ENCODE measurements at regions not wholly inside any gene's neighbourhood (a gene's known extent, or its start where the extent isn't known, plus 50 kb on each side); places are given as distances from the start of the nearest gene placed in this dataset.
"Not testable (repeated sequence)": the region's sequence is repeated elsewhere in the genome, so short reads cannot be mapped to it uniquely, and the experiment has no call there.

- no peak for DNase-seq
These were observed 186.3 kb upstream of the INTU start for GRCh38 chr4:127446427-127446885.

- no peak for DNase-seq
These were observed 183.8 kb upstream of the INTU start for GRCh38 chr4:127448986-127449385.

- no peak for DNase-seq
These were observed 183.3 kb upstream of the INTU start for GRCh38 chr4:127449449-127449848.

- DNase-seq = no peak
These were observed 182.5 kb upstream of the INTU start for GRCh38 chr4:127450276-127450675.

GRCh38 chr4:127463883-127464282, 168.9 kb upstream of the INTU start:
- DNase-seq = no peak

- DNase-seq = no peak
These were observed 163.2 kb upstream of the INTU start for GRCh38 chr4:127469542-127469941.

GRCh38 chr4:127469959-127470809, 162.6 kb upstream of the INTU start:
- DNase-seq = no peak

GRCh38 chr4:127478271-127478670, 154.5 kb upstream of the INTU start:
- DNase-seq = not testable (repeated sequence)

- peak; percentile 0 for DNase-seq
These were observed 153.6 kb upstream of the INTU start for GRCh38 chr4:127479031-127479622.

- no peak for DNase-seq
These were observed 150.7 kb upstream of the INTU start for GRCh38 chr4:127482049-127482448.

GRCh38 chr4:127484117-127484516, 148.6 kb upstream of the INTU start:
- no peak for DNase-seq

- no peak for DNase-seq
These were observed 146.5 kb upstream of the INTU start for GRCh38 chr4:127486248-127486647.

- no peak for DNase-seq
These were observed 141.2 kb upstream of the INTU start for GRCh38 chr4:127491571-127491970.

GRCh38 chr4:127496875-127497274, 135.9 kb upstream of the INTU start:
- not testable (repeated sequence) for DNase-seq

GRCh38 chr4:127498366-127498765, 134.4 kb upstream of the INTU start:
- DNase-seq = no peak

GRCh38 chr4:127500242-127500641, 132.5 kb upstream of the INTU start:
- DNase-seq = no peak

- DNase-seq = no peak
These were observed 131.7 kb upstream of the INTU start for GRCh38 chr4:127501103-127501502.

GRCh38 chr4:127503111-127503510, 129.6 kb upstream of the INTU start:
- no peak for DNase-seq

- DNase-seq = no peak
These were observed 127.6 kb upstream of the INTU start for GRCh38 chr4:127505203-127505602.

GRCh38 chr4:127506283-127506682, 126.5 kb upstream of the INTU start:
- DNase-seq = no peak

GRCh38 chr4:127509155-127509554, 123.6 kb upstream of the INTU start:
- no peak for DNase-seq

- not testable (repeated sequence) for DNase-seq
These were observed 120.1 kb upstream of the INTU start for GRCh38 chr4:127512672-127513071.

GRCh38 chr4:127515259-127515658, 117.5 kb upstream of the INTU start:
- DNase-seq = not testable (repeated sequence)

GRCh38 chr4:127518046-127518445, 114.7 kb upstream of the INTU start:
- DNase-seq = no peak
